DND-41 (cell line): ENCODE measurements at regions not wholly inside any gene's neighbourhood (a gene's known extent, or its start where the extent isn't known, plus 50 kb on each side); places are given as distances from the start of the nearest gene placed in this dataset.

ENCODE experiments used
- ATAC-seq: fragments of 200-7000 bp; cut with Tn5 transposase; 3 replicates; pipeline ENCODE4 v1.9.1; 2021; ENCODE audit warnings: low read depth; ENCODE audit not compliant: insufficient read depth
- DNase-seq: peaks from one replicate; pipeline ENCODE4 v3.0.0-alpha.2; 2020
- H2AFZ ChIP-seq: 2 replicates; pipeline ENCODE4 v1.6.0; 2012; ENCODE audit warnings: low read depth, low read length
- H3K27ac ChIP-seq: 2 replicates; pipeline ENCODE4 v1.5.1; 2012; ENCODE audit warnings: low read length, inconsistent platforms
- H3K27me3 ChIP-seq: fragments of 200-600 bp; sonication (generic); 2 replicates; pipeline ENCODE4 v1.6.0; 2012; ENCODE audit warnings: low read length, mild to moderate bottlenecking, inconsistent platforms; ENCODE audit not compliant: insufficient read depth, poor library complexity
- H3K36me3 ChIP-seq: 2 replicates; pipeline ENCODE4 v1.5.1; 2012; ENCODE audit warnings: low read length, inconsistent platforms; ENCODE audit not compliant: insufficient read depth
- H3K4me1 ChIP-seq: 2 replicates; pipeline ENCODE4 v1.5.1; 2012; ENCODE audit warnings: mild to moderate bottlenecking, low read length; ENCODE audit not compliant: insufficient read depth
- H3K4me2 ChIP-seq: 2 replicates; pipeline ENCODE4 v1.6.0; 2012; ENCODE audit warnings: mild to moderate bottlenecking, moderate library complexity, low read length, inconsistent platforms; ENCODE audit not compliant: insufficient read depth
- H3K4me3 ChIP-seq, 2 experiments: fragments of 200-600 bp in 1 of 2; shearing (Covaris generic) in 1 of 2; 2 replicates each; pipeline ENCODE4 v1.5.1; 2012 to 2016; ENCODE audit warnings: inconsistent platforms in 2 of 2, low read length in 2 of 2, mild to moderate bottlenecking in 2 of 2, low read depth in 1 of 2, moderate library complexity in 1 of 2
- H3K79me2 ChIP-seq: 2 replicates; pipeline ENCODE4 v1.6.0; 2012; ENCODE audit warnings: low read length, inconsistent platforms; ENCODE audit not compliant: insufficient read depth
- H3K9ac ChIP-seq: 2 replicates; pipeline ENCODE4 v1.6.0; 2012; ENCODE audit warnings: low read depth, mild to moderate bottlenecking, inconsistent platforms, low read length, moderate library complexity
- H3K9me3 ChIP-seq: 2 replicates; pipeline ENCODE4 v1.5.1; 2012; ENCODE audit warnings: low read length, moderate library complexity, mild to moderate bottlenecking, inconsistent platforms; ENCODE audit not compliant: insufficient read depth, severe bottlenecking
- H4K20me1 ChIP-seq: 2 replicates; pipeline ENCODE4 v1.6.0; 2012; ENCODE audit warnings: low read length; ENCODE audit not compliant: insufficient read depth
- CTCF ChIP-seq: IDR thresholded peaks from 2 replicates; pipeline ENCODE4 v1.5.1; 2012; ENCODE audit warnings: borderline replicate concordance, low read length, moderate library complexity, mild to moderate bottlenecking; ENCODE audit not compliant: poor library complexity, severe bottlenecking; ENCODE audit errors: extremely low read depth
- EZH2 ChIP-seq: IDR thresholded peaks from 3 replicates; pipeline ENCODE4 v1.6.1; 2012; ENCODE audit warnings: borderline replicate concordance, low read depth, mild to moderate bottlenecking, moderate library complexity, low read length, inconsistent platforms; ENCODE audit not compliant: severe bottlenecking

GRCh38 chr15:47516972-47517371 is 200.3 kb upstream of the SEMA6D start:
- H3K27me3 ChIP-seq: no peaks in the 10 kb centered on the region
- no peak overlapping the region for H3K9ac ChIP-seq
- DNase-seq (no peak), ATAC-seq (no peak)
- no peak overlapping the region for H3K4me3 ChIP-seq
- H3K4me1 ChIP-seq: no peaks in the 10 kb centered on the region
- H3K27ac ChIP-seq: no peak overlapping the region
- H2AFZ ChIP-seq: no peak overlapping the region
- H3K79me2 ChIP-seq: no peaks in the 10 kb centered on the region
- H4K20me1 ChIP-seq: no peaks in the 10 kb centered on the region
- no peaks in the 10 kb centered on the region for H3K36me3 ChIP-seq
- TF ChIP-seq CTCF: no peak
- TF ChIP-seq EZH2: no peak
- H3K4me2 ChIP-seq: no peak overlapping the region
- no peaks in the 10 kb centered on the region for H3K9me3 ChIP-seq

GRCh38 chr15:47517737-47518136 is 199.6 kb upstream of the SEMA6D start:
- Histone ChIP-seq H3K27me3 (no peaks in the 10 kb centered on the region), H3K9me3 (no peaks in the 10 kb centered on the region), H3K36me3 (no peaks in the 10 kb centered on the region), H3K79me2 (no peaks in the 10 kb centered on the region), H3K27ac (no peak overlapping the region), H3K4me3 (no peak overlapping the region), H3K9ac (no peak overlapping the region), H3K4me2 (no peak overlapping the region), H3K4me1 (no peaks in the 10 kb centered on the region), H2AFZ (no peak overlapping the region), H4K20me1 (no peaks in the 10 kb centered on the region)
- ATAC-seq: no peak
- TF ChIP-seq CTCF (no peak), EZH2 (no peak)
- DNase-seq: no peak

GRCh38 chr15:47523681-47524475 is 193.4 kb upstream of the SEMA6D start:
- Histone ChIP-seq H3K9ac (no peak overlapping the region), H3K79me2 (no peaks in the 10 kb centered on the region), H4K20me1 (no peaks in the 10 kb centered on the region), H3K4me3 (no peak overlapping the region), H3K27me3 (no peaks in the 10 kb centered on the region), H3K9me3 (no peaks in the 10 kb centered on the region), H2AFZ (no peak overlapping the region), H3K36me3 (no peaks in the 10 kb centered on the region), H3K4me1 (no peaks in the 10 kb centered on the region), H3K4me2 (no peak overlapping the region), H3K27ac (no peak overlapping the region)
- ATAC-seq (no peak), DNase-seq (no peak)
- TF ChIP-seq EZH2 (no peak), CTCF (no peak)

GRCh38 chr15:47529241-47529640 is 188.1 kb upstream of the SEMA6D start:
- no peak for ATAC-seq

More at GRCh38 chr15:47529241-47529640, 188.1 kb upstream of the SEMA6D start:
- Histone ChIP-seq H3K36me3 (no peaks in the 10 kb centered on the region), H2AFZ (no peak overlapping the region), H3K4me2 (no peak overlapping the region), H3K9ac (no peak overlapping the region), H4K20me1 (no peaks in the 10 kb centered on the region), H3K9me3 (no peaks in the 10 kb centered on the region), H3K27me3 (no peaks in the 10 kb centered on the region), H3K79me2 (no peaks in the 10 kb centered on the region), H3K27ac (no peak overlapping the region), H3K4me3 (no peak overlapping the region), H3K4me1 (no peaks in the 10 kb centered on the region)
- no peak for DNase-seq
- TF ChIP-seq CTCF (no peak), EZH2 (no peak)
